Fibroblast of mammary gland (primary cell): ENCODE measurements at regions not wholly inside any gene's neighbourhood (a gene's known extent, or its start where the extent isn't known, plus 50 kb on each side); places are given as distances from the start of the nearest gene placed in this dataset.

Experiments used
- DNase-seq: peaks from one replicate; pipeline ENCODE4 v3.0.0-alpha.2; 2010; ENCODE audit warnings: low read depth
- H3K4me3 ChIP-seq: 2 replicates; pipeline ENCODE4 v1.5.1; 2011; ENCODE audit warnings: low read depth, mild to moderate bottlenecking, low read length, moderate library complexity; ENCODE audit not compliant: control insufficient read depth
- CTCF ChIP-seq: conservative IDR thresholded peaks from 2 replicates; pipeline ENCODE4 v1.5.1; 2011; ENCODE audit warnings: low read depth, low read length, inconsistent platforms; ENCODE audit not compliant: control insufficient read depth, insufficient read depth

GRCh38 chr9:96164268-96164683, 137.7 kb downstream of the HSD17B3 start:
- TF ChIP-seq CTCF, result no peak
- no peak overlapping the region for H3K4me3 ChIP-seq
- no peak for DNase-seq

GRCh38 chr9:96163712-96164111, 138.3 kb downstream of the HSD17B3 start:
- TF ChIP-seq CTCF, result no peak
- no peak overlapping the region for H3K4me3 ChIP-seq
- DNase-seq, result no peak

- no peak for TF ChIP-seq CTCF
- H3K4me3 ChIP-seq, result no peak overlapping the region
- DNase-seq, result no peak
Measured at GRCh38 chr9:96163161-96163560, 138.8 kb downstream of the HSD17B3 start.

- peak; percentile 10 for DNase-seq
- no peak overlapping the region for H3K4me3 ChIP-seq
Measured at GRCh38 chr9:96161819-96162218, 140.2 kb downstream of the HSD17B3 start.

GRCh38 chr9:96160866-96161265, 141.1 kb downstream of the HSD17B3 start:
- DNase-seq, result no peak
- no peak for TF ChIP-seq CTCF
- no peak overlapping the region for H3K4me3 ChIP-seq

More at GRCh38 chr9:96161819-96162218, 140.2 kb downstream of the HSD17B3 start:
- TF ChIP-seq CTCF, result no peak

GRCh38 chr9:96160168-96160567, 141.8 kb downstream of the HSD17B3 start:
- DNase-seq, result no peak
- TF ChIP-seq CTCF, result no peak
- no peak overlapping the region for H3K4me3 ChIP-seq

- no peak for TF ChIP-seq CTCF
- no peak overlapping the region for H3K4me3 ChIP-seq
- DNase-seq, result no peak
Measured at GRCh38 chr9:96159596-96159995, 142.4 kb downstream of the HSD17B3 start.
